Activated B cell treated with CpG ODN at 0.5 μM for 24 hours (primary cell): ENCODE measurements at regions not wholly inside any gene's neighbourhood (a gene's known extent, or its start where the extent isn't known, plus 50 kb on each side); places are given as distances from the start of the nearest gene placed in this dataset.

ENCODE experiments used
- ATAC-seq: fragments of 200-7000 bp; cut with Tn5 transposase; one replicate; pipeline ENCODE4 v1.10.0; 2021; ENCODE audit warnings: low read depth, mild to moderate bottlenecking, moderate library complexity
- CTCF ChIA-PET: fragments of 350-600 bp; sonication (Branson Sonifier 250); formaldehyde crosslinking; loops from one replicate; lab custom pipeline; 2021; ENCODE audit warnings: antibody characterized with exemption; lab: Charles Lee
- POLR2A ChIA-PET: fragments of 350-600 bp; sonication (Branson Sonifier 250); formaldehyde crosslinking; loops from one replicate; lab custom pipeline; 2021; ENCODE audit warnings: antibody characterized with exemption; lab: Charles Lee
- DNase-seq: peaks from one replicate; pipeline ENCODE4 v3.0.0; 2022
- H3K27ac Mint-ChIP-seq: one replicate; pipeline ENCODE4 v1.8.0; 2020; ENCODE audit warnings: mixed read lengths
- H3K27me3 Mint-ChIP-seq: one replicate; pipeline ENCODE4 v1.8.0; 2021; ENCODE audit warnings: mixed read lengths
- H3K36me3 Mint-ChIP-seq: one replicate; pipeline ENCODE4 v1.8.0; 2021; ENCODE audit warnings: low read depth, mixed read lengths
- H3K4me1 Mint-ChIP-seq: one replicate; pipeline ENCODE4 v1.8.0; 2021; ENCODE audit warnings: mixed read lengths
- H3K4me3 Mint-ChIP-seq: one replicate; pipeline ENCODE4 v1.8.0; 2020; ENCODE audit warnings: mild to moderate bottlenecking, mixed read lengths
- H3K9me3 Mint-ChIP-seq: one replicate; pipeline ENCODE4 v1.8.0; 2020; ENCODE audit warnings: mixed read lengths
- CTCF ChIP-seq: fragments of 200-600 bp; IDR thresholded peaks from one replicate; pipeline ENCODE4 v1.8.0; 2022; ENCODE audit warnings: antibody characterized with exemption, mild to moderate bottlenecking
- intact Hi-C: fragments of 100-400 bp; cut with micrococcal nuclease; formaldehyde crosslinking; loops from one replicate; pipeline ENCODE4 v1.15.1; 2024

- H3K27ac Mint-ChIP-seq = no peak overlapping the region
- H3K27me3 Mint-ChIP-seq = no peaks in the 10 kb centered on the region
- H3K4me3 Mint-ChIP-seq = no peak overlapping the region
- intact Hi-C loops = no loop called here
- POLR2A ChIA-PET = no interaction called here
- H3K36me3 Mint-ChIP-seq = no peaks in the 10 kb centered on the region
- peaks cover 9% of the 10 kb centered on the region for H3K4me1 Mint-ChIP-seq
- ATAC-seq = no peak
- no peak for DNase-seq
- CTCF ChIA-PET = no interaction called here
- H3K9me3 Mint-ChIP-seq = no peaks in the 10 kb centered on the region
- no peak for TF ChIP-seq CTCF
Measured at GRCh38 chr4:89488736-89489135, 181.1 kb upstream of the GPRIN3 start.

- peaks cover 9% of the 10 kb centered on the region for H3K4me1 Mint-ChIP-seq
- no peaks in the 10 kb centered on the region for H3K36me3 Mint-ChIP-seq
- intact Hi-C loops = no loop called here
- no peak for TF ChIP-seq CTCF
- no peak overlapping the region for H3K27ac Mint-ChIP-seq
- ChIA-PET POLR2A (no interaction called here), CTCF (interaction anchor here (1.1 kb wide), 1 partner anchor 48 kb away, joined by 3 read pairs; no protein-coding TSS in a partner anchor)
- peak overlapping the region; percentile 80 for H3K4me3 Mint-ChIP-seq
- H3K9me3 Mint-ChIP-seq = no peaks in the 10 kb centered on the region
- no peak for ATAC-seq
- H3K27me3 Mint-ChIP-seq = no peaks in the 10 kb centered on the region
- DNase-seq = no peak
Measured at GRCh38 chr4:89486673-89487072, 179.1 kb upstream of the GPRIN3 start.

GRCh38 chr4:89486042-89486441 lies 178.4 kb upstream of the GPRIN3 start:
- Mint-ChIP-seq H3K27ac (no peak overlapping the region), H3K36me3 (no peaks in the 10 kb centered on the region), H3K4me1 (peaks cover 9% of the 10 kb centered on the region), H3K9me3 (no peaks in the 10 kb centered on the region), H3K27me3 (no peaks in the 10 kb centered on the region), H3K4me3 (no peak overlapping the region)
- no peak for ATAC-seq
- POLR2A ChIA-PET = no interaction called here
- no peak for DNase-seq
- no peak for TF ChIP-seq CTCF
- CTCF ChIA-PET = interaction anchor here (1.3 kb wide), 1 partner anchor 261 kb away, joined by 3 read pairs; no protein-coding TSS in a partner anchor
- intact Hi-C loops = no loop called here

- intact Hi-C loops = no loop called here
- ATAC-seq = no peak
- Mint-ChIP-seq H3K27me3 (no peaks in the 10 kb centered on the region), H3K4me1 (peaks cover 9% of the 10 kb centered on the region), H3K4me3 (no peak overlapping the region), H3K9me3 (no peaks in the 10 kb centered on the region), H3K36me3 (no peaks in the 10 kb centered on the region), H3K27ac (no peak overlapping the region)
- ChIA-PET CTCF (no interaction called here), POLR2A (no interaction called here)
- TF ChIP-seq CTCF = no peak
- no peak for DNase-seq
Measured at GRCh38 chr4:89483833-89484232, 176.2 kb upstream of the GPRIN3 start.

- TF ChIP-seq CTCF = no peak
- CTCF ChIA-PET = no interaction called here
- intact Hi-C loops = no loop called here
- peaks cover 8% of the 10 kb centered on the region for H3K4me1 Mint-ChIP-seq
- no peaks in the 10 kb centered on the region for H3K27me3 Mint-ChIP-seq
- POLR2A ChIA-PET = no interaction called here
- no peak for ATAC-seq
- H3K4me3 Mint-ChIP-seq = no peak overlapping the region
- H3K27ac Mint-ChIP-seq = no peak overlapping the region
- H3K9me3 Mint-ChIP-seq = no peaks in the 10 kb centered on the region
- H3K36me3 Mint-ChIP-seq = no peaks in the 10 kb centered on the region
- no peak for DNase-seq
Measured at GRCh38 chr4:89482926-89483595, 175.5 kb upstream of the GPRIN3 start.
